Transverse colon (tissue), 4 donors: ENCODE measurements at regions not wholly inside any gene's neighbourhood (a gene's known extent, or its start where the extent isn't known, plus 50 kb on each side); places are given as distances from the start of the nearest gene placed in this dataset.

ENCODE experiments used
- DNase-seq: peaks from one replicate; pipeline ENCODE4 v3.0.0-alpha.2; 2019
- H3K27ac ChIP-seq, 4 donors: fragments of 200-600 bp; sonication (generic); 2 replicates each; pipeline ENCODE4 v1.5.1; 2016 to 2018; ENCODE audit warnings: inconsistent platforms in 4 of 4
- H3K27me3 ChIP-seq: fragments of 200-600 bp; sonication (generic); 2 replicates; pipeline ENCODE4 v1.5.1; 2017; ENCODE audit warnings: inconsistent platforms
- H3K36me3 ChIP-seq, 4 donors: fragments of 200-600 bp; sonication (generic); 2 replicates each; pipeline ENCODE4 v1.5.1; 2017 to 2019; ENCODE audit warnings: inconsistent platforms in 4 of 4
- H3K4me1 ChIP-seq, 4 donors: fragments of 200-600 bp; sonication (generic); 2 replicates each; pipeline ENCODE4 v1.5.1; 2017 to 2020; ENCODE audit warnings: inconsistent platforms in 4 of 4
- H3K4me3 ChIP-seq, 4 donors: fragments of 200-600 bp; sonication (generic); 1 replicate in 1 of 4; 2 replicates in 3 of 4; pipeline versions ENCODE4 v1.5.1 to v1.6.1; 2017 to 2019; ENCODE audit warnings: inconsistent platforms in 4 of 4
- H3K9me3 ChIP-seq, 2 donors: fragments of 200-600 bp; sonication (generic); 2 replicates each; pipeline ENCODE4 v1.5.1; 2017 to 2019; ENCODE audit warnings: inconsistent platforms in 2 of 2
- CTCF ChIP-seq, 5 experiments: fragments of 200-600 bp in 3 of 5; fragments of 450-650 bp in 2 of 5; sonication (generic) in 3 of 5; IDR thresholded peaks; 1 replicate in 2 of 5; 2 replicates in 3 of 5; pipeline ENCODE4 v1.5.1; 2016 to 2017; ENCODE audit warnings: antibody characterized with exemption in 5 of 5, inconsistent platforms in 3 of 5, mild to moderate bottlenecking in 2 of 5, moderate library complexity in 1 of 5
- EP300 ChIP-seq: sonication (generic); formaldehyde crosslinking; IDR thresholded peaks from one replicate; pipeline ENCODE4 v1.6.1; 2017; ENCODE audit warnings: antibody characterized with exemption, low read depth
- POLR2A ChIP-seq: fragments of 450-650 bp; IDR thresholded peaks from one replicate; pipeline ENCODE4 v1.6.1; 2016; ENCODE audit warnings: antibody characterized with exemption, mild to moderate bottlenecking, moderate library complexity
- POLR2AphosphoS5 ChIP-seq, 3 donors: sonication (generic); formaldehyde crosslinking; IDR thresholded peaks; one replicate each; pipeline ENCODE4 v1.6.1; 2016; ENCODE audit warnings: antibody characterized with exemption in 3 of 3
- WGBS, 2 donors: methylation state at CpG; one replicate each; pipeline ENCODE4 v1.1.5; 2018; ENCODE audit warnings: low coverage in 1 of 2; 5-methylcytosine and 5-hydroxymethylcytosine counted together
- in situ Hi-C, 4 donors: fragments of 200-750 bp; cut with MboI; loops; one replicate each; pipeline versions ENCODE4 v1.15.0 to v1.15.1; 2017; ENCODE audit warnings: low sequenced_read_pairs in 3 of 4, low pct_ligation_motif_present in 1 of 4, low pct_unique_long_range_greater_than_20kb in 1 of 4
- intact Hi-C: fragments of 100-400 bp; cut with DNase I; formaldehyde crosslinking; loops from one replicate; pipeline ENCODE4 v1.15.1; 2023; ENCODE audit warnings: low total_unique reads

- no peaks in the 10 kb centered on the region for H3K9me3 ChIP-seq
- no peak overlapping the region for H3K27ac ChIP-seq
- H3K4me3 ChIP-seq, result no peak overlapping the region
- DNase-seq, result no peak
- H3K36me3 ChIP-seq, result no peaks in the 10 kb centered on the region
- H3K4me1 ChIP-seq, result no peaks in the 10 kb centered on the region
- in situ Hi-C loops, result no loop called here
- 65 to 78% methylated on average over 1 of the region's 1 CpG for WGBS, 2 donors
- TF ChIP-seq POLR2A, result no peak
- no peak for TF ChIP-seq CTCF (IDR thresholded peaks at IDR 0.05)
- no peak for TF ChIP-seq EP300
- no peak for TF ChIP-seq POLR2AphosphoS5 (IDR thresholded peaks at IDR 0.05)
- H3K27me3 ChIP-seq, result no peaks in the 10 kb centered on the region
- intact Hi-C loops, result no loop called here
Observed at GRCh38 chr10:108691126-108691525, 1232.2 kb downstream of the XPNPEP1 start.

- 74 to 95% methylated on average over 6 of the region's 6 CpGs for WGBS, 2 donors
- intact Hi-C loops, result no loop called here
- Histone ChIP-seq H3K9me3 (no peaks in the 10 kb centered on the region), H3K27me3 (no peaks in the 10 kb centered on the region), H3K4me3 (no peak overlapping the region), H3K36me3 (no peaks in the 10 kb centered on the region), H3K27ac (no peak overlapping the region), H3K4me1 (no peaks in the 10 kb centered on the region)
- TF ChIP-seq EP300, result no peak
- TF ChIP-seq POLR2A, result no peak
- in situ Hi-C loops, result no loop called here
- no peak for DNase-seq
Observed at GRCh38 chr10:108690530-108690929, 1232.8 kb downstream of the XPNPEP1 start.

GRCh38 chr10:108689891-108690290 is 1233.4 kb downstream of the XPNPEP1 start:
- Histone ChIP-seq H3K4me3 (no peak overlapping the region), H3K27me3 (no peaks in the 10 kb centered on the region), H3K36me3 (no peaks in the 10 kb centered on the region), H3K27ac (no peak overlapping the region), H3K4me1 (no peaks in the 10 kb centered on the region), H3K9me3 (no peaks in the 10 kb centered on the region)
- DNase-seq, result no peak
- intact Hi-C loops, result no loop called here
- TF ChIP-seq EP300 (no peak), CTCF (IDR thresholded peaks at IDR 0.05) (no peak), POLR2A (no peak), POLR2AphosphoS5 (IDR thresholded peaks at IDR 0.05) (no peak)
- in situ Hi-C loops, result no loop called here

- Histone ChIP-seq H3K9me3 (no peaks in the 10 kb centered on the region), H3K27me3 (no peaks in the 10 kb centered on the region), H3K36me3 (no peaks in the 10 kb centered on the region), H3K4me1 (no peaks in the 10 kb centered on the region), H3K27ac (no peak overlapping the region), H3K4me3 (no peak overlapping the region)
- TF ChIP-seq CTCF (IDR thresholded peaks at IDR 0.05), result no peak
- TF ChIP-seq POLR2A, result no peak
- no peak for TF ChIP-seq POLR2AphosphoS5 (IDR thresholded peaks at IDR 0.05)
- intact Hi-C loops, result no loop called here
- no peak for DNase-seq
- 70 to 76% methylated on average over 2 of the region's 2 CpGs for WGBS, 2 donors
- in situ Hi-C loops, result no loop called here
Observed at GRCh38 chr10:108688314-108688713, 1235.0 kb downstream of the XPNPEP1 start.

GRCh38 chr10:108685863-108686531 is 1237.3 kb downstream of the XPNPEP1 start:
- WGBS, 2 donors, result 89 to 91% methylated on average over 4 of the region's 4 CpGs
- Histone ChIP-seq H3K9me3 (no peaks in the 10 kb centered on the region), H3K4me3 (no peak overlapping the region), H3K36me3 (no peaks in the 10 kb centered on the region), H3K27ac (no peak overlapping the region), H3K4me1 (no peaks in the 10 kb centered on the region), H3K27me3 (no peaks in the 10 kb centered on the region)
- in situ Hi-C loops (no loop called here), intact Hi-C loops (no loop called here)
- no peak for TF ChIP-seq CTCF (IDR thresholded peaks at IDR 0.05)
- no peak for TF ChIP-seq POLR2A
- TF ChIP-seq POLR2AphosphoS5 (IDR thresholded peaks at IDR 0.05), result no peak
- TF ChIP-seq EP300, result no peak
- no peak for DNase-seq
